Muscle of back (tissue), 3 donors: ENCODE measurements at regions not wholly inside any gene's neighbourhood (a gene's known extent, or its start where the extent isn't known, plus 50 kb on each side); places are given as distances from the start of the nearest gene placed in this dataset.

Experiments
- DNase-seq, 3 donors: peaks; one replicate each; pipeline versions ENCODE4 v3.0.0 to v3.0.0-alpha.2; 2013

DNA sequence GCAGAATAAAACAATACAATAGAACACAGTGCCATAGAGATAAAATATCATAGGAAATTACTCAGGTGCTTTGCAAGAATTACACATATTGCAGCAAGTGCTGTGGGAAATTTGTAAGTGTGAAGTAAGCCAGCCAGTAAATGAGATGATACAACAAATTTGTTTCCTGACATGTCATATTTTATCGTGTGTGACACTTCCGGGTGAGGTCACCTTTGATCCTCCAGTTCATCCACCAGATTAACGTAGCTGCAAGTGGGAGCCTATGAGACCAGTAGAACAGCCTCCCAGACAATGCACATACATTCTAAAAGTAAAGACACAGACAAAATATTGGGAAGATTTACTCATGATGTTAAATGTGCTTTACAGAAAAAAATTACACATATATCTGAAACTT lies 72.2 kb downstream of the PRDM9 start:
- no peak for DNase-seq

- DNase-seq: no peak
Measured at GRCh38 chr5:23583081-23583480, 75.7 kb downstream of the PRDM9 start.

DNA sequence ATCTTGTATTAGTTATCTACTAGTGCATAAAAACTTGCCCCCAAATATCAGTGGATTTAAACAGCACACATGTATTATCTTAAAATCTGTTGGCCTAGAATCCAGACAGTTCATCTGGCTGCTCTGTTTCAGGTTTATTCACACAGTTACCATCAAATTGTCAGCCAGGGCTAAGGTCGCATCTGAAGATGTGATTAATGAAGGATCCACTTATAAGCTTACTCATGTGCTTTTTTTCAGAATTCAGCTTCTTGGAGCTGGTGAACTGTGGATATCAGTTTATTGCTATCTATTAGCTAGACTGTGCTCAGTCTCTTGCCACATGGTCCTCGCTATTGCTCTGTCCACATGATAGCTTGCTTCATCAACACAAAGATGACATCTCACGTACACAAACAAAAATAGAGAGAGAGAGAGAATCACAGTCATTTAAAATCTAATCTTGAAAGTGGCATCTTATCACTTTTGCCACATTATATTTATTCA lies 81.5 kb downstream of the PRDM9 start:
- DNase-seq: no peak

- DNase-seq: no peak
Measured at GRCh38 chr5:23591250-23591649, 83.8 kb downstream of the PRDM9 start.

DNA sequence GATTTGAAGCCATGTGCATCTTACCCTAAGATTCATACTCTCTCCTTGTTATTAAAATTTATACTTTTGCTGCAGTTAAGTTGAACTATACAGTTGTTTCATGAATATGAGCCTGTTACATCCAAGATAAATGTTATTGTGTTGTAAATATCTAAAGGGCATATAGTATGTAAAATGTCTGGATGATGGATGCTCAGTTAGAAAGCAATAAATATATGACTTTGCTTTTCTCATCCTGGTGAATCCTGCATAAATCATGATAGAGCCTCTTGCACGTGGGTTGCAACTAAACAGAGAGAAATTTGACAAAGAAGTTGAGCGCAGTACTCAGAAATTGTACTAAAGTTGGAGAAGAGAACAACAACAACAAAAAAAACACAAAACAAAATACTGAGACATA lies 99.5 kb downstream of the PRDM9 start:
- no peak for DNase-seq

GRCh38 chr5:23612701-23613100 lies 105.3 kb downstream of the PRDM9 start:
- DNase-seq: peak; percentile 25 to 56 (median 43)

- DNase-seq: peak; percentile 64 to 86 (median 66)
Measured at GRCh38 chr5:23613566-23613965, 106.2 kb downstream of the PRDM9 start.

DNA sequence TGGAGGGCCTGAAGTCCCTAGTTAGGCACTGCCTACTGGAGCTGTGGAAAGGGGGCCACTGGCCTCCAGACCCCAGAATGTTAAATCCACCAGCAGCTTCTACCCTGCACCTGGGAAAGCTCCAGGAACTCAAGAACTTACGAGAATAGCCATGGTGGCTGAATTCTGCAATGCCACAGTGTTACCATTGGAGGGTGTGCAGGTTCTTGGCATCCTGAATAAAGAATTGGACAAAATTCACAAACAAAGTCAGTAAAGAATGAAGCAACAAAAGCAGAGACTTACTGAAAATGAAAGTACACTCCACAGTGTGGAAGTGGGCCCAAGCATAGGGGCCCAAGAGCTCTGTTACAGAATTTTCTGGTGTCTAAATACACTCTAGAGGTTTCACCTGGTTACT lies 107.0 kb downstream of the PRDM9 start:
- no peak for DNase-seq

- DNase-seq: no peak
Measured at GRCh38 chr5:23626961-23627360, 119.6 kb downstream of the PRDM9 start.

DNA sequence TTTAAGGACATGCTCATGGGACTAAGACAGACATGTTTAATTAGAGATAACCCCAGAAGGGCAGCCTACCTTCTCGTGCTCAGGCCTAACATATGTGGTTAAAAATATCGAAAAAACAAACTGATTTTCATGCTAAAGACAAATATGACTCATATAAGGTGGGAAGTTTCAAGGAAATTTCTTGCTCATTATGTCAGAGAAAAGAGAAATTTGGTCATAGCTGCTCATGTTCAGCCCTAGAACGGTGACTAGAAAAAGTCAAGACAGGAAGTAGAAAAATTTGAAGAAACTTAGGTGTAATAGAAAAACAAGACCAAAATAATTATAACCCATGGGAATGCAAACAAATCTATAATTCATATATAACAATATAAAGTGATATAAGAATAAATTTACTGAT lies 120.6 kb downstream of the PRDM9 start:
- DNase-seq: no peak

GRCh38 chr5:23629396-23629795 lies 122.0 kb downstream of the PRDM9 start:
- no peak for DNase-seq

GRCh38 chr5:23631302-23632045 lies 124.1 kb downstream of the PRDM9 start:
- DNase-seq: peak; percentile 67 to 89 (median 70)

GRCh38 chr5:23635938-23636337 lies 128.5 kb downstream of the PRDM9 start:
- no peak for DNase-seq

DNA sequence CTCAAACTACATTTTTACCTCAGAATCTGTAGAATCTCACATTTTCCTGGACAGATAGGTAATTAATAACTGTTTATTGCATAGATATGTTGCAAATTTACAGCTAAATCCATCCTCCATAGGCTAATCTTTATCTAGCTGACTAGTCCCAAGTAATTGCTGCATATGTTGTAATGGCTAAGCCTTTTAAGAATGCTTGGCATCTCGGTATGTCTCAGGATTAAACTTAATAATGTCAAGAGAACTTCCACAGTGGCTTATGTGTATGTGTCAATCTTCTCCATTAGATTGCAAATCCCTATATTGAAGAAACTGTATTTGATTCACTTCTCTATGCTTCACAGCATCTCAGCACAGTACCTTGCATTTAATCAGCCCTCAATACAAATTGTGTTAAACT lies 131.9 kb downstream of the PRDM9 start:
- no peak for DNase-seq

GRCh38 chr5:23648656-23649055 lies 141.2 kb downstream of the PRDM9 start:
- no peak for DNase-seq

DNA sequence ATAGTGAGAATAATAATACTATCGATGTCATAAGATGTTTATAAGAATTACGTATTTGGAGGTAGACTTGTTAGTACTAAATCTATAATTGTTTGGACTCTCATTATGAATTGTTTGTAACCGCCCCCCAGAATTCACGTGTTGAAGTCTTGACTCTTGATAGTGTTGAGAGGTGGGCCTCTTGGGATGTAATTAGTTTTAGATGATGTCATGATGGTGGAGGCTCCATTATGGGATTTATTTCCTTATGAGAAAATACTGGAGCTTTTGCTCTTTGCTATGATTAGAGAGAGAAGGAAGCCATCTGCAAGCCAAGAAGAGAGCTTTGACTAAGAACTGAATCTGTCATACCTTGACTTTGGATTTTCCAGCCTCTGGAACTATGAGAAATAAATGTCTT lies 142.2 kb downstream of the PRDM9 start:
- DNase-seq: no peak

DNA sequence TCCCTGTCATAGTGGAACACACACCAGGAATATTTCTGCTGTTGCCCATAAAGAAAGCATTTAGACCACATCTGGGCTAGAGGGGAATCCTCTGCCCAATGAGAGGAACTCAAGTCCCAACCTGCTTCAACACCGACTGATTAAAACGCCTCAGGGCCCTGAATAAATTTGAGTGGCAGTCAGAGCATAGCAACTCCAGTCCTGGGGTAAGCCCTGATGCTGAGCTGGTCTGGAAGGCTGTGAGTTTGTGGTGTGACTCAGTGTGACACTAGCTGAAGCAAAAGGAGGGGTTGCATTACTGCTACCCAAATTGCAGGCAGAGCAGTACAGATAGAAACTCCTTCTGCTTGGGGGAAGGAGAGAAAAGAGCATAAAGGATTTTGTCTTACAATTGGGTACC lies 148.3 kb downstream of the PRDM9 start:
- DNase-seq: no peak

GRCh38 chr5:23675456-23675855 lies 168.0 kb downstream of the PRDM9 start:
- DNase-seq: no peak

GRCh38 chr5:23677996-23678395 lies 170.6 kb downstream of the PRDM9 start:
- DNase-seq: no peak

DNA sequence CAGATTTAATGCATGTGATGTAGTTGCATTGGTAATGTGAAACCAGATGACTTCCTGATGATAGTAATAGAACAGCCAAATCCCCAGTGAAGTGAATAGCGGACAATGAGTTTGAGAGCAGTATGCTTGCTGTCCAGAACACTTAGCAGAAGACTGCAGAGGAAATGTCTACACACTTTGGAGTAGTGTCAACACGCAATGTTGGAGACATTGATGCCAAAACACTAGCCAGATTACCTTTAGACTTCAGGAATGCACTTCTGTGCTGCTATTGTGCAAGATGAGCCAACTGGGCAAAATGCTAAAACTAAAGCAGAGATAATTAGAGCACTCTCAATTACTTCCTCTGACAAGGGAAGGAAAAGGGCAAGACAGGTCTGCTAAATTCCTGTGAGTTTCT lies 176.7 kb downstream of the PRDM9 start:
- DNase-seq: no peak

GRCh38 chr5:23703940-23704855 lies 196.8 kb downstream of the PRDM9 start:
- peak in 1 of 3 donors; percentile 4 for DNase-seq

GRCh38 chr5:23717486-23717885 lies 210.1 kb downstream of the PRDM9 start:
- no peak for DNase-seq

DNA sequence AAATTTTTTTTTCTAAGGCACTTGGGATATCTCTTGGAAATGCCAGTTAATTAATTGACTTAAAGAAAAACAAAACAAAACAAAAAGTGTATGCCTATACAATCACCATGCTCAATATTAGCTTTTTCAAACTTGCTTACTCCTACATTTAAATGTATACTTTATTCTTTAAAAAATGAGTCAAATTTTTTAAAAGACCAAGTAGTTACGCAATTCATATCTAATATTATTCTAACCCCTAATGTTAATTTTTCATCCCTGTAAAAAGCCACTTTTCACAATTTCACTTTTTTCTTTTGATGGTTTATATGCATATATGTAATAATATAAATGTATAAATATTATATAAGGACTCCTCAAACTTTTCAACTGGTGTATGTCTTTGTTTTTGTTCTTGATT lies 211.2 kb downstream of the PRDM9 start:
- no peak for DNase-seq
